B cell (primary cell): ENCODE measurements at regions not wholly inside any gene's neighbourhood (a gene's known extent, or its start where the extent isn't known, plus 50 kb on each side); places are given as distances from the start of the nearest gene placed in this dataset.

Experiments used
- ATAC-seq: fragments of 200-7000 bp; cut with Tn5 transposase; one replicate; pipeline ENCODE4 v1.10.0; 2021; ENCODE audit warnings: low read depth, mild to moderate bottlenecking, moderate number of reproducible peaks, moderate library complexity
- CTCF ChIA-PET: fragments of 350-600 bp; sonication (Branson Sonifier 250); formaldehyde crosslinking; loops from one replicate; lab custom pipeline; 2021; ENCODE audit warnings: antibody characterized with exemption, inconsistent platforms; lab: Charles Lee
- POLR2A ChIA-PET: fragments of 350-600 bp; sonication (Branson Sonifier 250); formaldehyde crosslinking; loops from one replicate; lab custom pipeline; 2021; ENCODE audit warnings: antibody characterized with exemption; lab: Charles Lee
- DNase-seq: peaks from one replicate; pipeline ENCODE4 v3.0.0; 2013
- H2AFZ ChIP-seq: 2 replicates; pipeline ENCODE4 v1.6.1; 2012; ENCODE audit warnings: mild to moderate bottlenecking, low read depth, low read length; ENCODE audit not compliant: insufficient read depth, poor library complexity, severe bottlenecking
- H3K27ac ChIP-seq, 2 donors: 1 replicate in 1 of 2; 2 replicates in 1 of 2; pipeline ENCODE4 v1.5.1; 2012 to 2013; ENCODE audit warnings: low read length in 2 of 2, mild to moderate bottlenecking in 2 of 2, moderate library complexity in 1 of 2
- H3K27me3 ChIP-seq, 4 experiments: fragments of 200-600 bp in 1 of 4; sonication (generic) in 1 of 4; replicated peaks in 1 of 4; 1 replicate in 2 of 4; 2 replicates in 2 of 4; pipeline versions ENCODE4 v1.6.1 to v1.7.0; 2013 to 2016; ENCODE audit warnings: low read length in 3 of 4, mild to moderate bottlenecking in 2 of 4, mixed read lengths in 1 of 4, moderate library complexity in 1 of 4; ENCODE audit not compliant: insufficient read depth in 4 of 4, control insufficient read depth in 3 of 4; ENCODE audit errors: control extremely low read depth in 1 of 4
- H3K36me3 ChIP-seq, 2 experiments: replicated peaks in 1 of 2; 1 replicate in 1 of 2; 2 replicates in 1 of 2; pipeline versions ENCODE4 v1.6.1 to v1.7.1; 2013; ENCODE audit warnings: low read length in 1 of 2; ENCODE audit not compliant: insufficient read depth in 2 of 2, control insufficient read depth in 1 of 2; ENCODE audit errors: control extremely low read depth in 1 of 2, extremely low read depth in 1 of 2
- H3K4me1 ChIP-seq, 2 donors: fragments of 200-600 bp in 1 of 2; sonication (generic) in 1 of 2; 1 replicate in 1 of 2; 2 replicates in 1 of 2; pipeline versions ENCODE4 v1.5.1 to v1.6.1; 2013 to 2017; ENCODE audit warnings: low read length in 2 of 2; ENCODE audit not compliant: control insufficient read depth in 2 of 2, insufficient read depth in 2 of 2
- H3K4me2 ChIP-seq: replicated peaks from 2 replicates; pipeline ENCODE3; 2012; ENCODE audit warnings: mild to moderate bottlenecking, low read depth, low read length; ENCODE audit not compliant: poor library complexity, severe bottlenecking
- H3K4me3 ChIP-seq, 5 experiments: fragments of 200-600 bp in 1 of 5; sonication (generic) in 1 of 5; 1 replicate in 3 of 5; 2 replicates in 2 of 5; pipeline versions ENCODE4 v1.5.1 to v1.7.0; 2011 to 2016; ENCODE audit warnings: low read length in 4 of 5, mild to moderate bottlenecking in 4 of 5, low read depth in 2 of 5, control low read depth in 1 of 5, moderate library complexity in 1 of 5; ENCODE audit not compliant: insufficient read depth in 1 of 5; ENCODE audit errors: control extremely low read depth in 1 of 5, extremely low read depth in 1 of 5
- H3K79me2 ChIP-seq: fragments of 200-600 bp; sonication (generic); one replicate; pipeline ENCODE4 v1.6.0; 2016; ENCODE audit warnings: low read length; ENCODE audit not compliant: control insufficient read depth, insufficient read depth
- H3K9ac ChIP-seq: fragments of 200-600 bp; sonication (generic); 2 replicates; pipeline ENCODE4 v1.6.1; 2017; ENCODE audit warnings: mild to moderate bottlenecking, low read length, moderate library complexity
- H3K9me3 ChIP-seq, 3 donors: one replicate each; pipeline versions ENCODE4 v1.6.1 to v1.7.1; 2013; ENCODE audit warnings: low read length in 2 of 3; ENCODE audit not compliant: control insufficient read depth in 2 of 3, insufficient read depth in 1 of 3; ENCODE audit errors: control extremely low read depth in 1 of 3
- H4K20me1 ChIP-seq: 2 replicates; pipeline ENCODE4 v1.6.0; 2012; ENCODE audit warnings: mild to moderate bottlenecking, low read length; ENCODE audit not compliant: insufficient read depth, control insufficient read depth, poor library complexity, severe bottlenecking
- H3K27ac Mint-ChIP-seq: one replicate; pipeline ENCODE4 v1.8.0; 2021; ENCODE audit warnings: mixed read lengths
- H3K27me3 Mint-ChIP-seq: one replicate; pipeline ENCODE4 v1.8.0; 2021; ENCODE audit warnings: mixed read lengths
- H3K4me1 Mint-ChIP-seq: one replicate; pipeline ENCODE4 v1.8.0; 2021; ENCODE audit warnings: mixed read lengths
- H3K4me3 Mint-ChIP-seq: one replicate; pipeline ENCODE4 v1.8.0; 2021; ENCODE audit warnings: mixed read lengths
- H3K9me3 Mint-ChIP-seq: one replicate; pipeline ENCODE4 v1.8.0; 2022; ENCODE audit warnings: mixed read lengths; ENCODE audit not compliant: insufficient read depth
- CTCF ChIP-seq: fragments of 200-600 bp; IDR thresholded peaks from one replicate; pipeline ENCODE4 v1.8.0; 2022; ENCODE audit warnings: antibody characterized with exemption, mild to moderate bottlenecking
- EZH2 ChIP-seq: IDR thresholded peaks from 2 replicates; pipeline ENCODE4 v1.6.1; 2012; ENCODE audit warnings: borderline replicate concordance, low read depth, mild to moderate bottlenecking, moderate library complexity, low read length; ENCODE audit not compliant: insufficient read depth, poor library complexity, severe bottlenecking
- WGBS: methylation state at CpG from one replicate; pipeline ENCODE4 v1.1.5; 2013; ENCODE audit warnings: missing lambda C conversion rate; ENCODE audit not compliant: insufficient coverage; 5-methylcytosine and 5-hydroxymethylcytosine counted together
- intact Hi-C: fragments of 100-400 bp; cut with micrococcal nuclease; formaldehyde crosslinking; loops from one replicate; pipeline ENCODE4 v1.10.0; 2022

GRCh38 chr5:155871623-155872022 is 455.3 kb upstream of the SGCD start:
- H3K4me3 ChIP-seq, result no peak overlapping the region

GRCh38 chr5:155872629-155873220 is 454.2 kb upstream of the SGCD start:
- H3K4me3 ChIP-seq, result no peak overlapping the region
- Mint-ChIP-seq H3K27ac (no peak overlapping the region), H3K9me3 (peaks cover 2% of the 10 kb centered on the region), H3K4me3 (no peak overlapping the region), H3K4me1 (no peaks in the 10 kb centered on the region), H3K27me3 (no peaks in the 10 kb centered on the region)
- H3K4me1 ChIP-seq, result no peaks in the 10 kb centered on the region
- no peaks in the 10 kb centered on the region for H4K20me1 ChIP-seq
- intact Hi-C loops, result no loop called here
- no peaks in the 10 kb centered on the region for H3K36me3 ChIP-seq
- H3K9ac ChIP-seq, result no peak overlapping the region
- ChIA-PET POLR2A (no interaction called here), CTCF (no interaction called here)
- no peaks in the 10 kb centered on the region for H3K9me3 ChIP-seq
- no peak for TF ChIP-seq CTCF
- no peak for TF ChIP-seq EZH2
- H3K79me2 ChIP-seq, result no peaks in the 10 kb centered on the region
- no peak overlapping the region for H2AFZ ChIP-seq
- ATAC-seq (no peak), DNase-seq (no peak)
- no peaks in the 10 kb centered on the region for H3K27me3 ChIP-seq
- no peak overlapping the region for H3K27ac ChIP-seq
- H3K4me2 ChIP-seq, result no peak overlapping the region
- WGBS, result no CpG with 5 or more reads among the region's 4 CpGs

More at GRCh38 chr5:155871623-155872022, 455.3 kb upstream of the SGCD start:
- H3K27ac ChIP-seq, result no peak overlapping the region
- Mint-ChIP-seq H3K4me3 (no peak overlapping the region), H3K27me3 (no peaks in the 10 kb centered on the region), H3K9me3 (peaks cover 2% of the 10 kb centered on the region), H3K27ac (no peak overlapping the region), H3K4me1 (no peaks in the 10 kb centered on the region)
- no peak overlapping the region for H3K4me2 ChIP-seq
- H3K27me3 ChIP-seq, result no peaks in the 10 kb centered on the region
- H3K9me3 ChIP-seq, result no peaks in the 10 kb centered on the region
- no peaks in the 10 kb centered on the region for H4K20me1 ChIP-seq
- 83% methylated on average over 2 of the region's 2 CpGs for WGBS
- POLR2A ChIA-PET, result no interaction called here
- DNase-seq (no peak), ATAC-seq (no peak)
- no peak overlapping the region for H3K9ac ChIP-seq
- H3K4me1 ChIP-seq, result no peaks in the 10 kb centered on the region
- no peak for TF ChIP-seq CTCF
- TF ChIP-seq EZH2, result no peak
- no peak overlapping the region for H2AFZ ChIP-seq
- CTCF ChIA-PET, result interaction anchor here (0.5 kb wide), 1 partner anchor 1029 kb away, joined by 4 read pairs; no protein-coding TSS in a partner anchor
- H3K36me3 ChIP-seq, result no peaks in the 10 kb centered on the region
- intact Hi-C loops, result no loop called here
- no peaks in the 10 kb centered on the region for H3K79me2 ChIP-seq
